HepG2 (cell line): ENCODE measurements at regions not wholly inside any gene's neighbourhood (a gene's known extent, or its start where the extent isn't known, plus 50 kb on each side); places are given as distances from the start of the nearest gene placed in this dataset.

Experiments
- ATAC-seq: fragments of 200-7000 bp; cut with Tn5 transposase; 3 replicates; pipeline ENCODE4 v1.9.1; 2020; ENCODE audit warnings: mild to moderate bottlenecking, moderate library complexity
- BruUV-seq: library from RNA; stranded (reverse); fragments of 400-500 nt; replicated peaks from 2 replicates; lab custom pipeline; 2021; lab: Mats Ljungman, UMichigan
- CTCF ChIA-PET: fragments of 300-600 bp; formaldehyde crosslinking; extraction: SDS; loops from one replicate; lab custom pipeline; 2021; ENCODE audit warnings: low total read pairs, inconsistent platforms, low intra/inter-chr PET ratio; lab: Yijun Ruan, JAX
- POLR2A ChIA-PET: fragments of 350-600 bp; sonication (Branson Sonifier 250); formaldehyde crosslinking; loops from one replicate; lab custom pipeline; 2020; ENCODE audit warnings: antibody characterized with exemption, inconsistent platforms; lab: Yijun Ruan, JAX
- DNase-seq: peaks from one replicate; pipeline ENCODE4 v3.0.0-alpha.2; 2015; ENCODE audit warnings: low spot score
- FAIRE-seq: peaks from 3 replicates; lab custom pipeline; 2011; peaks lifted over from hg19 to GRCh38; lab: Jason Lieb, UNC
- H2AFZ ChIP-seq: one replicate; pipeline ENCODE4 v1.6.1; 2011; ENCODE audit warnings: low read length, inconsistent platforms
- H3K27ac ChIP-seq: fragments of 300-600 bp; 3 replicates; pipeline ENCODE4 v1.8.0; 2011; ENCODE audit warnings: mixed run types, mild to moderate bottlenecking, mixed read lengths, low read length, inconsistent platforms; ENCODE audit not compliant: insufficient read depth; ENCODE audit errors: extremely low read length
- H3K27me3 ChIP-seq, 2 experiments: fragments of 200-600 bp in 1 of 2; 2 replicates in 1 of 2; 3 replicates in 1 of 2; pipeline versions ENCODE4 v1.6.0 to v1.8.0; 2011; ENCODE audit warnings: low read length in 2 of 2, mild to moderate bottlenecking in 2 of 2, moderate library complexity in 2 of 2, inconsistent platforms in 1 of 2; ENCODE audit not compliant: insufficient read depth in 2 of 2, control insufficient read depth in 1 of 2
- H3K36me3 ChIP-seq, 2 experiments: fragments of 200-600 bp in 1 of 2; replicated peaks in 1 of 2; 2 replicates in 1 of 2; 3 replicates in 1 of 2; pipeline versions ENCODE4 v1.5.1 to v1.8.0; 2011; ENCODE audit warnings: low read length in 2 of 2, inconsistent platforms in 1 of 2; ENCODE audit not compliant: insufficient read depth in 2 of 2, control insufficient read depth in 1 of 2
- H3K4me1 ChIP-seq: 2 replicates; pipeline ENCODE4 v1.5.1; 2012; ENCODE audit warnings: low read length, inconsistent platforms; ENCODE audit not compliant: insufficient read depth
- H3K4me2 ChIP-seq: 2 replicates; pipeline ENCODE4 v1.6.0; 2011; ENCODE audit warnings: low read depth, low read length, inconsistent platforms
- H3K4me3 ChIP-seq, 3 experiments: fragments of 200-600 bp in 1 of 3; sonication (generic), shearing (Covaris generic) in 1 of 3; replicated peaks in 1 of 3; 2 replicates each; pipeline ENCODE4 v1.5.1; 2011 to 2016; ENCODE audit warnings: low read length in 3 of 3, inconsistent platforms in 2 of 3, low read depth in 2 of 3, mild to moderate bottlenecking in 2 of 3, control low read depth in 1 of 3, mixed read lengths in 1 of 3; ENCODE audit not compliant: insufficient read depth in 1 of 3
- H3K79me2 ChIP-seq: one replicate; pipeline ENCODE4 v1.6.1; 2011; ENCODE audit warnings: low read length, inconsistent platforms; ENCODE audit not compliant: insufficient read depth
- H3K9ac ChIP-seq: 2 replicates; pipeline ENCODE4 v1.6.0; 2011; ENCODE audit warnings: mild to moderate bottlenecking, low read depth, low read length, inconsistent platforms; ENCODE audit not compliant: insufficient read depth
- H3K9me3 ChIP-seq: 2 replicates; pipeline ENCODE4 v1.5.1; 2012; ENCODE audit warnings: mild to moderate bottlenecking, low read length
- H4K20me1 ChIP-seq: 2 replicates; pipeline ENCODE4 v1.6.0; 2011; ENCODE audit warnings: inconsistent platforms, mild to moderate bottlenecking, low read length, moderate library complexity; ENCODE audit not compliant: insufficient read depth
- HIVEP1 ChIP-seq: sonication (generic); formaldehyde crosslinking; IDR thresholded peaks from 2 replicates; pipeline ENCODE4 v1.4.0; 2020; ENCODE audit warnings: mild to moderate bottlenecking, missing genetic modification reagents
- IRF9 ChIP-seq: sonication (generic); formaldehyde crosslinking; IDR thresholded peaks from 2 replicates; pipeline ENCODE4 v1.8.0; 2022; ENCODE audit warnings: missing genetic modification reagents, mild to moderate bottlenecking, borderline replicate concordance
- NCOR1 ChIP-seq: fragments of 200-600 bp; sonication (generic); IDR thresholded peaks from 2 replicates; pipeline ENCODE4 v1.7.0; 2017; ENCODE audit warnings: antibody characterized with exemption, low read length, borderline replicate concordance
- RXRB ChIP-seq: IDR thresholded peaks from 2 replicates; pipeline ENCODE4 v1.6.1; 2016; ENCODE audit warnings: borderline replicate concordance, missing genetic modification reagents, missing compliant biosample characterization
- ZKSCAN5 ChIP-seq: sonication (generic); formaldehyde crosslinking; IDR thresholded peaks from 2 replicates; pipeline ENCODE4 v1.5.1; 2020; ENCODE audit warnings: mild to moderate bottlenecking, missing genetic modification reagents
- ZNF138 ChIP-seq: sonication (generic); formaldehyde crosslinking; IDR thresholded peaks from 2 replicates; pipeline ENCODE4 v1.5.0; 2020; ENCODE audit warnings: mild to moderate bottlenecking, low read depth, missing genetic modification reagents
- ZNF282 ChIP-seq: fragments of 450-650 bp; IDR thresholded peaks from 2 replicates; pipeline ENCODE4 v1.6.1; 2018; ENCODE audit not compliant: partially characterized antibody
- ZNF335 ChIP-seq: sonication (generic); formaldehyde crosslinking; IDR thresholded peaks from 2 replicates; pipeline ENCODE4 v1.4.0; 2020; ENCODE audit warnings: missing genetic modification reagents
- ZNF33A ChIP-seq: sonication (generic); formaldehyde crosslinking; IDR thresholded peaks from 2 replicates; pipeline ENCODE4 v1.5.1; 2020; ENCODE audit warnings: missing genetic modification reagents, mild to moderate bottlenecking, moderate library complexity, borderline replicate concordance
- ZNF362 ChIP-seq: sonication (generic); formaldehyde crosslinking; IDR thresholded peaks from 2 replicates; pipeline ENCODE4 v1.4.0; 2020; ENCODE audit warnings: missing genetic modification reagents, mild to moderate bottlenecking, borderline replicate concordance
- ZNF737 ChIP-seq: sonication (generic); formaldehyde crosslinking; IDR thresholded peaks from 2 replicates; pipeline ENCODE4 v1.5.0; 2020; ENCODE audit warnings: missing genetic modification reagents, mild to moderate bottlenecking, borderline replicate concordance
- ZNF776 ChIP-seq: sonication (generic); formaldehyde crosslinking; IDR thresholded peaks from 2 replicates; pipeline ENCODE4 v1.4.0; 2020; ENCODE audit warnings: mild to moderate bottlenecking, missing genetic modification reagents
- ZSCAN22 ChIP-seq: sonication (generic); formaldehyde crosslinking; IDR thresholded peaks from 2 replicates; pipeline ENCODE4 v1.4.0; 2020; ENCODE audit warnings: mild to moderate bottlenecking, missing genetic modification reagents
- WGBS: methylation state at CpG from one replicate; pipeline ENCODE4 v1.1.6; 2017; ENCODE audit warnings: low lambda C conversion rate; 5-methylcytosine and 5-hydroxymethylcytosine counted together
- in situ Hi-C: cut with HindIII; loops from 2 replicates; pipeline ENCODE4 v1.10.0; 2017; ENCODE audit warnings: low pct_unique_long_range_greater_than_20kb; ENCODE audit not compliant: extremely low pct_ligation_motif_present
- intact Hi-C: fragments of 100-400 bp; cut with micrococcal nuclease; formaldehyde crosslinking; loops from one replicate; pipeline ENCODE4 v1.10.0; 2022; ENCODE audit not compliant: unreplicated experiment

GRCh38 chr9:119898316-119898715 lies 529.1 kb upstream of the BRINP1 start:
- POLR2A ChIA-PET: no interaction called here

GRCh38 chr9:119884438-119884837 lies 515.2 kb upstream of the BRINP1 start:
- no peak overlapping the region for H3K27ac ChIP-seq
- H2AFZ ChIP-seq: no peak overlapping the region
- no TSS peak for BruUV-seq
- H3K27me3 ChIP-seq: no peaks in the 10 kb centered on the region
- no peaks in the 10 kb centered on the region for H3K4me1 ChIP-seq
- no peak for DNase-seq
- no peak overlapping the region for H3K9ac ChIP-seq
- no peak overlapping the region for H3K4me2 ChIP-seq
- ATAC-seq: no peak
- no peaks in the 10 kb centered on the region for H4K20me1 ChIP-seq
- H3K9me3 ChIP-seq: no peaks in the 10 kb centered on the region
- ChIA-PET POLR2A (no interaction called here), CTCF (no interaction called here)
- TF ChIP-seq ZNF335 (no peak), ZKSCAN5 (CRISPR knock-in tag) (no peak), ZNF776 (CRISPR knock-in tag) (no peak), ZNF282 (no peak), HIVEP1 (no peak), RXRB (CRISPR knock-in tag) (no peak), ZSCAN22 (no peak), IRF9 (CRISPR knock-in tag) (no peak), ZNF138 (CRISPR knock-in tag) (no peak), ZNF362 (CRISPR knock-in tag) (no peak), ZNF33A (no peak), ZNF737 (CRISPR knock-in tag) (no peak)
- no peaks in the 10 kb centered on the region for H3K36me3 ChIP-seq
- H3K79me2 ChIP-seq: no peaks in the 10 kb centered on the region
- whole genome bisulfite sequencing: 35% methylated on average over 2 of the region's 2 CpGs
- no peak overlapping the region for H3K4me3 ChIP-seq
- FAIRE-seq: no peak
- intact Hi-C loops: no loop called here
- in situ Hi-C loops: no loop called here

More at GRCh38 chr9:119898316-119898715, 529.1 kb upstream of the BRINP1 start:
- no peaks in the 10 kb centered on the region for H3K27me3 ChIP-seq
- FAIRE-seq: no peak
- H3K9me3 ChIP-seq: no peaks in the 10 kb centered on the region
- CTCF ChIA-PET: no interaction called here
- H4K20me1 ChIP-seq: no peaks in the 10 kb centered on the region
- H3K79me2 ChIP-seq: no peaks in the 10 kb centered on the region
- no peak overlapping the region for H3K4me3 ChIP-seq
- no peak overlapping the region for H3K27ac ChIP-seq
- intact Hi-C loops: no loop called here
- no peak overlapping the region for H3K9ac ChIP-seq
- DNase-seq: no peak
- H2AFZ ChIP-seq: no peak overlapping the region
- H3K4me1 ChIP-seq: no peaks in the 10 kb centered on the region
- no TSS peak for BruUV-seq
- TF ChIP-seq NCOR1: no peak
- no peak overlapping the region for H3K4me2 ChIP-seq
- in situ Hi-C loops: no loop called here
- no peaks in the 10 kb centered on the region for H3K36me3 ChIP-seq
- no peak for ATAC-seq
